AG04449 (cell line): ENCODE measurements at regions not wholly inside any gene's neighbourhood (a gene's known extent, or its start where the extent isn't known, plus 50 kb on each side); places are given as distances from the start of the nearest gene placed in this dataset.

Experiments
- CTCF ChIA-PET: fragments of 350-600 bp; formaldehyde crosslinking; extraction: SDS; loops from one replicate; lab custom pipeline; 2021; ENCODE audit warnings: antibody characterized with exemption; lab: Yijun Ruan, JAX
- POLR2A ChIA-PET: fragments of 400-600, 350-600 bp; formaldehyde crosslinking; extraction: SDS; loops from one replicate; lab custom pipeline; 2020; ENCODE audit warnings: antibody characterized with exemption, inconsistent platforms; lab: Yijun Ruan, JAX
- DNase-seq: peaks from one replicate; pipeline ENCODE4 v3.0.0-alpha.2; 2010; ENCODE audit warnings: low read depth, low spot score
- H3K4me3 ChIP-seq: 2 replicates; pipeline ENCODE4 v1.5.1; 2011; ENCODE audit warnings: low read depth, mild to moderate bottlenecking, control low read depth, low read length
- TF ChIP-seq, protein P1 (sequence below): IDR thresholded peaks from one replicate; pipeline ENCODE4 v1.5.1; 2011; ENCODE audit warnings: mild to moderate bottlenecking, moderate library complexity, low read length, control low read depth, inconsistent platforms; ENCODE audit not compliant: insufficient read depth; ENCODE audit errors: missing control alignments

- ChIA-PET POLR2A (no interaction called here), CTCF (no interaction called here)
- TF ChIP-seq, protein P1, sequence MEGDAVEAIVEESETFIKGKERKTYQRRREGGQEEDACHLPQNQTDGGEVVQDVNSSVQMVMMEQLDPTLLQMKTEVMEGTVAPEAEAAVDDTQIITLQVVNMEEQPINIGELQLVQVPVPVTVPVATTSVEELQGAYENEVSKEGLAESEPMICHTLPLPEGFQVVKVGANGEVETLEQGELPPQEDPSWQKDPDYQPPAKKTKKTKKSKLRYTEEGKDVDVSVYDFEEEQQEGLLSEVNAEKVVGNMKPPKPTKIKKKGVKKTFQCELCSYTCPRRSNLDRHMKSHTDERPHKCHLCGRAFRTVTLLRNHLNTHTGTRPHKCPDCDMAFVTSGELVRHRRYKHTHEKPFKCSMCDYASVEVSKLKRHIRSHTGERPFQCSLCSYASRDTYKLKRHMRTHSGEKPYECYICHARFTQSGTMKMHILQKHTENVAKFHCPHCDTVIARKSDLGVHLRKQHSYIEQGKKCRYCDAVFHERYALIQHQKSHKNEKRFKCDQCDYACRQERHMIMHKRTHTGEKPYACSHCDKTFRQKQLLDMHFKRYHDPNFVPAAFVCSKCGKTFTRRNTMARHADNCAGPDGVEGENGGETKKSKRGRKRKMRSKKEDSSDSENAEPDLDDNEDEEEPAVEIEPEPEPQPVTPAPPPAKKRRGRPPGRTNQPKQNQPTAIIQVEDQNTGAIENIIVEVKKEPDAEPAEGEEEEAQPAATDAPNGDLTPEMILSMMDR, result no peak
- DNase-seq, result no peak
- no peak overlapping the region for H3K4me3 ChIP-seq
Observed at GRCh38 chr15:27676647-27677046, 422.5 kb downstream of the OCA2 start.

DNA sequence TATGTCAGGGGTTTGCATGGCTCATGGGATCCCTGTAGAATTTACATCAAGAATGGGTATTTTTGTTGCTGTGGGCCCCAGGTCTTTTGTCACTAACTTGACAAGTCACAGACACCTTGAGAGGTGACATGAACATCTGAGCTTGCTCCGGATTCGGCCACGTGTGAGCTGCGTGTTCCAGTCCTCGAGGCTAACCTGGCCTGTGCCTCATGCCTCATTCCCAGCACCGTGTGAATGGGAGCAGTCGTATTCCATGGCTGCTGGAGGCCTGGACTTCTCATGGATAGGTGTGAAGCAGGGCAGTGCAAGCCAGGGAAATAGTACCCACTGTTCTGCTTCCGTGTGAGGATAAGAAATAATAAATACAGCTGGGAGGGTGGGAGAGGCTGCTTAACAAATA lies 423.5 kb downstream of the OCA2 start:
- ChIA-PET CTCF (no interaction called here), POLR2A (no interaction called here)
- H3K4me3 ChIP-seq, result no peak overlapping the region
- no peak for DNase-seq
- TF ChIP-seq, protein P1, result no peak

- TF ChIP-seq, protein P1, result no peak
- no peak overlapping the region for H3K4me3 ChIP-seq
- no peak for DNase-seq
- CTCF ChIA-PET, result no interaction called here
- POLR2A ChIA-PET, result no interaction called here
Observed at GRCh38 chr15:27674826-27675225, 424.3 kb downstream of the OCA2 start.

DNA sequence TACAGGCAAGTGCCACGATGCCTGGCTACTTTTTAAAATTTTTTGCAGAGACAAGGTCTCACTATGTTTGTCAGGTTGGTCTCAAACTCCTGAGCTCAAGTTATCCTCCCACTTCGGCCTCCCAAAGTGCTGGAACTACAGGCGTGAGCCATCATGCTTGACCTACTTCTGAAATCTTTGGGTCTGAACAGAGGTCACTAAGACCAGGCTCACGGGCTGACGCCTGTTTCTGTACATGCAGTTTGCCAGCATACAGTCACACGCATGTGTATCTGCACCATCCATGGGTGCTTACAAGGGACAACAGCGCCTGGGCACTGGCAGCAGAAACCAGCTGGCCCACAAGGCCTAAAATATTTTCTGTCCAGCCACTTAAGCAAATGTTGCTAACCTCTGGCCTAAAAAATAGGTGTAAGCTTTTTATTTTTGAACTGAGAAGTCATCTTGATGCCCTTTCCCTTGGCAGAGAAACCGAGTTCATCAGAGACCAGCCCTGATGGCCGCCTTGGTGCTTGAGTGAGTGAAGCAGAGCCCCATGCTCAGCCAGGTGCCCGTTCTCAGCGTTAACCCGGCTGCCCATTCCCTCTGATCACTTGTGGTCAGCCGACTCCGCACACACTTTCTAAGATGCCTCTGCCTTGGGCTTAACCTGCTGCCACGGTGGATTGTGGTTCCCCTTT lies 425.2 kb downstream of the OCA2 start:
- no peak overlapping the region for H3K4me3 ChIP-seq
- TF ChIP-seq, protein P1, result no peak
- ChIA-PET POLR2A (no interaction called here), CTCF (no interaction called here)
- no peak for DNase-seq

GRCh38 chr15:27672537-27672936 lies 426.6 kb downstream of the OCA2 start:
- ChIA-PET POLR2A (no interaction called here), CTCF (no interaction called here)
- DNase-seq, result no peak
- H3K4me3 ChIP-seq, result no peak overlapping the region
- TF ChIP-seq, protein P1, result no peak

DNA sequence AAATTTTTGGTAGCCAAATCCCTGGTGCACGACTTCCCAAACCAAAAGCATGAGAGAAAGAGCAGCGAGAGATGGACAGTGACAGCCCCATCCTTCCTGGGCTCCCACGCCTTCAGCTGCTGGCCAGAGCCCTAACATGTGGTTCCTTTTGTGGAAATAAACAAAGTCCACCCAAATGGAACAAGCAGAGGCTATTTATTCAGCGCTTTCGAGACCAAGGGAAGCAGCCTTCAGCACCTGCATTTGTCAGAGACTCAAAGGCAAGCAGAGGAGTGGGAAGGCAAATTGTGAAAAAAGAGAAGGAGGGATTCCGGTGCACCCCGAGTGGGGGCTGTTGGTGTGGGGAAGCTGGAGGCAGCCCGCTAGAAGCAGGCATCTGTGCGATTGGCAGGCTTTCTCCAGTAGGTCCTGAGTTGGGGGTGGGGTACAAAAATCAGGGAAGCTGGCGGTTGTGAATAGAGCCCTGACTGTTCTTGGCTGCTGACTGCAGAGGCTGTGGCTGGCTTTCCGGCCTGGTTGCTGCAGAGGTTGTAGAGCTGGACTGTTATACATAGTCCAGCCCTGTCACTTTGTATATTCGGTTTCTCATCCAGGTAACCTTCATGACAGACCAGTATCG lies 427.2 kb downstream of the OCA2 start:
- CTCF ChIA-PET, result no interaction called here
- DNase-seq, result no peak
- no peak overlapping the region for H3K4me3 ChIP-seq
- TF ChIP-seq, protein P1, result no peak
- POLR2A ChIA-PET, result no interaction called here
